Activated CD4-positive, alpha-beta T cell treated with anti-CD3 and anti-CD28 coated beads, Interleukin-2, amount 50 U/mL, for 24 hours (primary cell): ENCODE measurements at regions not wholly inside any gene's neighbourhood (a gene's known extent, or its start where the extent isn't known, plus 50 kb on each side); places are given as distances from the start of the nearest gene placed in this dataset.
"Not testable (repeated sequence)": the region's sequence is repeated elsewhere in the genome, so short reads cannot be mapped to it uniquely, and the experiment has no call there.

Experiments used
- DNase-seq, 2 donors: peaks; one replicate each; pipeline ENCODE4 v3.0.0-alpha.2; 2020; ENCODE audit warnings: low read depth in 1 of 2, low spot score in 1 of 2

DNA sequence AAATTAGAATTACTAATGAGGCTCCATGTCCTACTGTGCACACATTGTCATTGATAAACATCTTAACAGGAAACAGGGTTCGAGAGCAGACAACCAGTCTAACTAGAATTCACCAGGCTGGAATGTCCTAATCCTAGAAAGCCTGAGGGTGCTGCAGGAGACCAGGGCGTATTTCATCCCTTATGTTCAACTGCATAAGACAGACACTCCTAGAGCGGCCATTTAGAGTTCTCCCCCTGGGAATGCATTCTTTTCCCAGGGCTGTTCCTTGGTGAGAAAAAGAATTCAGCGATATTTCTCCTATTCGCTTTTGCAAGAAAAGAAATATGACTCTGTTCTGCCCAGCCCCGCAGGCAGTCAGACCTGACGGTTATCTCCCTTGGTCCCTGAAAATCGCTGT lies 486.0 kb downstream of the REEP3 start:
- DNase-seq = no peak

DNA sequence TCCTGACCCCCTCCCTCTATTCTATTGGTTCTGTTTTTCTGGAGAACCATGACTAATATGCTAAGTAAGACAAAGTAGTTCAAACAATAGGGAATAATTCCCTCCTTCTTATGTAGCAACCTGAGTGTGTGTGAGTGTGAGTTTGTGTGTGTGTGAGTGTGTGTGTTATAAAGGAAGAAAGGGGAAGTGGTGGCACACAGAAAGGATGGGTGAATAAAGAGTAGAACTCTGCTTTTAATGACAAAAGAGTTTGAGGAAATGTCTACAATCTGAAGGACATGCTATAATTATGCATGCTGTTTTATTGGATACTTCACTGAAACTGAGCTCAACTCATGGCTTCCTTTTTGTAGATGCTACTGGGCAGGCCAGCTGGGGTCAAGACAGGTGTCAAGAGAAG lies 489.5 kb downstream of the REEP3 start:
- DNase-seq = no peak

DNA sequence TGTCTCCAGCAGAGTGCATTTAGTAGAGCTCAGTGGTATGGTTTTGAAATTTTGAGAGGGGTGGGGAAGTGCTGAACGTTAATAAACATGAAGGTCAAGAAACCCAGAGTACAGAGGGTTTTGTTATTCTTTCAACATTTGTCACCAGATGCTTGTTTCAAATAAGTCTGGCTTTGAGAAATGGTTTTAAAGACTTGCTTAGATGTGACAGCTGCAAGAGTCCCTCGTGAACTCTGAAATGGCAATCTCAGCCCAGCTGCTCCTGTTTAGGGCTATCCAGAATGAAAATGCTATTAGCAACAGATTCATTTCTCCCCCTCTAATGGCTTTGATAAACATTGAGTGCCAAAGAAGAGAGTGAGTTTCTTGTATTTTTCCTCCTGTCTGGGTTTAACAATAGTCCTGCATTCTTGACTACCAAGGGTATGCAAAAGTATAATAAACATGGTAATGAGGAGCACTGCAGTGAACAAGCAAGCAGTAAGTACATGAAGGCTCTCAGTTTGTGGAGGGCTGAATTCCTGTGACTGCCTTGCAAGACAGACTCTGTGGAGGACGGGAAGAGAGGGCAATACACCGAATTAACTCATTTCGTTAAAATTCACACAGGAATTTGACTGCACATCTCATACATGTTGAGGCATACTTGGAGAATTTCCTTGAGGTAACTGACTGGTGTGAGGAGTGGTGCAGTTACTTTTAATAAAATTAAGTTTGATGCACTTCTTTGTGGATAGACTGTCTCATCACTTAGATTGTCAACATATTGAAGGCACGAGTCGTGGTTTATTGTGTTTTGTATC lies 490.9 kb downstream of the REEP3 start:
- no peak for DNase-seq

DNA sequence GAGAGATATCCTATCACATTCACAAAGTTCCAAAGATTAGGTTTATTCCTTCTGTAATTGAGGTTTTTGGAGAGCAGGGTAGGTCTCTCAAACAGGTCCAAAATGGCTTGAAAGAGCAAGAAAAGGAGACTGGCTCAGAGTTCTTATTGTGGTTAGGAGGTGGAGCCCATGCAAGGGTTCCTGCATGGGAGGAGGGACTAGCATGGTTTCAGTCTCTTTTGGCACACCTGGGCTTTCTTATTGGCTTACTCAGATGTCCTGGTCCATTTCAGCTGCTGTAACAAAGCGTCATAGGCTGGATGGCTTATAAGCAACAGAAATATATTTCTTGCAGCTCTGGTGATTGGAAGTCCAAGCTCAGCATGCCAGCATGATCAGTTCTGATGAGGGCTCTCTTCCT lies 493.1 kb downstream of the REEP3 start:
- DNase-seq = no peak

DNA sequence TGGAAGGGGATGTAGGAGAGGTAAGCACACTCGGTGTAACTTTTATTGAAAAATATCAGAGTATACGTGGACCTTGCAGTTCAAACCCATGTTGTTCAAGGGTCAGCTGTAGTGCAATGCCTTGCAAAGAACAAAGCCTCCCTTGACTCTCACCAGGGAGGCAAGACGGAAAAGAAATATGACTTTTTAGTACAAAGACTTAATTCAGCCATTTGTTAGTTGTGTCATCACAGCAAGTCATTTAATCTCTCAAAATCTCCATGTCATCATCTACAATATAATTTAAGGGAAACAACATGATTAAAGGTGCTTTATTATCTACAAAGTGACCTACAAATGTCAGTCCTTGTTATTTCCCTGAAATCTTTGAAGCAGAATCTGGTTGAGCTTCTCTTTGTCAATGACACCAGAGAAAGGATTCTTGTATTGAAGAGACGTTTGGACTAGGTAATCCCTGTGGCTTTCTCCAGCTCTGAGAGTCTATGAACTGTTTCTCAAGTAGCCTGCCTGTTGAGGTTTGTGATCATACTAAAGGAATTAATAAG lies 502.8 kb downstream of the REEP3 start:
- DNase-seq = no peak

DNA sequence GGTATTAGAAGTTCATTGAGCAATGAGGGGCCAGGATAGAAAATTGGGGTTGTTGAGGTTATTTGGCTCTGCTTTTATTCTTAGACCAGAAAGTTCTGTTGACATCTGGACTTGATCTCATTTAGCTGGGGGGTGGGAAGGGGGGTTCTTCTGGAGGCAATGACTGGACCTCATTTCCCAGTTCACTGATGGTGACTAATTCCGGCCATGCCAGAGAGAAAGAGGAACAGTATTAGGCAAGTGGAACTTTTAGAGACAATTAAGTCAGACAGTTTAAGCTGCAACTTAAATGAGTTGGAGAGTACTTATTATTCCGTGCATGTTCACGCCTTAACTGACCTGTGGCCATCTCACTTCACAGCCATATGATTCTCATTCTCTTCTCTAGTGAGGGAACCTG lies 512.5 kb downstream of the REEP3 start:
- no peak for DNase-seq

DNA sequence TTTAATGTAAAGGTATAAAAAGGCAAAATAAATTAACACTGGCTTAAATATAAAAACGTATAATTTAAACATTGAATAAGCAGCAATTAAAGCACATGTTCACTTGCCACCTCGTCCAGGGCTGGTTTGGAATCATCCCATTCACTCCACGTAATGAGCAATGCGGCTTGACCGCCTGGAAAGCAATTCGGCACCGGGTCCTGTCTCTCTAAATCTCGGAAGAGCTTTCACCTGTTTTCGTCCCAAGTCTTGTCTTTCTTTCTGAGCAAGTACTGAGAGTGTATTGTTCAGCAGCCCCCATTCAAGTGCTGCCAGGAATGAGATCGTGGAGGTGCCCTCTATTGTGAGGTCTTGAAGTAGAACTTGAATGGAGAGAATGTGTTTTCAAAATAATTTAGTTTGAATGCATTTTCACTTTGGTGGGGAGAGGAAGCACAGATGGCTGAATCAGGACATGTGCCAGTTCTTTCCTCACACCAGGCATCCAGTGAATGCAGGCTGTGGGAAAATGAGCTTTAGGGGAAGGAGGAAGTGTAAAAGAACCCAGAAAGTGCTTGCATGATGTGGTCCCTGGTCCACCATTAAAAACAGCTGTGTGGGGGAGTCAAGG lies 515.2 kb downstream of the REEP3 start:
- DNase-seq = no peak

DNA sequence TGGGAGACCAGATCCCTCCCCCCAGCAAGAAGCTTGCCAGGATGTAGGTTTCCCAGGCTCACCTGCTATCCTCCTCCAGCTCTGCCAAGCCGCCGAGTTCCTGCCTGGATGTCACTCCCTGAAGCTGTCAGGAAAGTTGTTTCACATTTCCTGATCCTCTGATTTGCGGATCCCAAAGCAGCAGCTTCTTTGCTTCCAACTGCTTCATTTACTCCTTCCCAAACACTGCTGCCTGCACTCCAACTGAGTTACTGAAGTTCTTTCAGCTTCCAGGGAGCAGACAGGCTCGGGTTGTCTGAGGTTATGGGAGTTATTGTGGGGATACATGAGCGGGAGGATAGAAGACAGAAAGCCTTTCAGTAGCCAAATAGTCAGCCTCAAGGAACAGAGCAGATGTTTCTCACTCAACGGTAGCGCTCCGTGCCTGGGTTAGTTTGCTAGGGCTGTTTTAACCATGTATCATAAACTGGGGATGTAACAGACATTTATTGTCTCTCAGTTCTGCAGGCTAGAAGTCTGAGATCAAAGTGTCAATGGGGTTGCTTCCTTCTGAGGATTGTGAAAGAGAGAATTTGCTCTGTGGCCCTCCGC lies 516.0 kb downstream of the REEP3 start:
- no peak for DNase-seq

DNA sequence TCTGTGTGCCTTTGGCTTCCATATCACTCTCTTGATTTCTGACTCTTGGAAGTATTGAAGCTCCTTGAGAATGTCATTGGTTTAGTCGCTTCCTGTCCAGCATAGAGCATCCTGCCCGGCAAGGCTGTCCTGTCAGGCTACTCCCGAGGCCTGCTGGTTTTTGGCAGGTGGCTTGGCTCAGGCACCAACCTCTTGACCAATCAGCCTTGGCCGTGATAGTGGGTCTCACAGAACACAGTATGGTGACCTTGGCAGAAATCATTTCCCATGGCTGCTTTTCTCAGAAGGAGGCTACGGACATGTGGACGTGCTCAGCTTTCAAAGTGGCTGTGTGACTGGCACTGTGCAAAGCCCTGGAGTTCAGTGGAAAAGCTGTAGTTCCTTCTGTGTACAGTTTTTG lies 516.9 kb downstream of the REEP3 start:
- DNase-seq = no peak

DNA sequence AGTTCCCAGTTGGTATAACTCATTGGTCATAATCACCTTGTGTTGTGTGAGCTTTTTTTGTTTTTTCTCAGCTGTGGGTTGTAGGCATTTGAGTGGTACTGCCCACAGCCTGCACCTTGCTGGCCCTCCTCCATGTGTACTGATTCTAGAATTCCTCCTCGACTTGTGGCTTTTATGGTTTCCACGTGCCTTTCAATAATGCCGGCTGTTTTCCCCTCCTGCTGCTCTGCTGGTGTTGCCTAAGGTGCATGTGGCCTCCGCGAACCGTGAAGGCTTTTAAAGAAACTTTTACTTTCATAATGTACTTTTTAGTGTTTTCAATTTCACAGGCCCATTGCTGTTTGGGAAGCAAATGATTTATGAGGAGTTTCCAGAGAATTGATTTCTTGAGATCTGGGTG lies 518.0 kb downstream of the REEP3 start:
- no peak for DNase-seq

DNA sequence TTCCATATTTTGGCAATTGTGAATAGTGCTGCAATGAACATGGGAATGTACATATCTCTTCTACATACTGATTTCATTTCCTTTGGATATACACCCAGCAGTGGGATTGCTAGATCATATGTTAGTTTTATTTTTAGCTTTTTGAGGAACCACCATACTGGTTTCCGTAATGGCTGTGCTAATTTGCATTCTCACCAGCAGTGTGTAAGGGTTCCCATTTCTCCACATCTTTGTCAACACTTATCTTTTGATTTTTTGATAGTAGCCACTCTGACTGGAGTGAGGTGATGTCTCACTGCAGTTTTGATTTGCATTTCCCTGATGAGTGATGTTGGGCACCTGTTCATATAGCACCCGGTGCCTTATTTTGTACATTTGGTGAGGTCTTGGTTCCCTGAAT lies 519.6 kb downstream of the REEP3 start:
- DNase-seq = no peak

DNA sequence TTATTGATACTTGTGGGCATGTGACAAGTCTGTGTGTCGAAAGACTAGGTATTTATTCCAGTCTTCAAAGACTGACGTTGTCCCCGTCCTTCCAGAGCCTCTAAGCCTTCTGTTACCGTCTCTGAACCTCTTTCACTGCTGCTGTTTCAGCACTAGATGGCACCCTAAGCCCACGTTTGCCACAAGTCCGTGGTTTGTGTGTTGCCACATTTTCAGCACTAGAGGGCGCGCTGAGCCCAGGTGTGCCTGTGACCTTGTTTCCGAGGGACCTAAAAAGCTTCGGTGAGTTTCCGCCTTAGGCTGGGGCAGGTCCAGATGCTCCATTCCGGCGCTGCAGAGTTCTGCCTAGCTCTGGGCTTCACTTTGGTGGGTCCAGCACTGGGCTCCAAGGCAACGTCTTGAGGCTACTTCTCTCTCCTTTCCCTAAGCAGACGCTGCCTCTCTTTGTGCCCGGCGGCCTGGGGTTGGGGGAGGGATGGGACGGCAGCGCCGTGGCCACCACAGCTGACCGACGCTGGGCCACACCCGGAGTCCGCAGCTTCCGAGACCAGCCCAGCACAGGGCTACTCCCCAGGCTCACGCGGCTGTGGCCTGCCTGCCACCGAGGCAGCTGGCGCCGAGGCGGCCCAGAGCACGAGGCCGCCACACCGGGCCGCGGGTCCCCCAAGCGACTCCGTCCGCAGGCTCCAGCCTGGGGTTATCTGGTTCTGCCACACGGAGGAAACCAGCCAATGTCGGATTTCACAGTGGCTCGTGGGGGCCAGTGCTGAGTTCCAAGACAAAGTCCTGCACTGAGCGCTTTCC lies 520.2 kb downstream of the REEP3 start:
- DNase-seq = peak; percentile 70 to 78

DNA sequence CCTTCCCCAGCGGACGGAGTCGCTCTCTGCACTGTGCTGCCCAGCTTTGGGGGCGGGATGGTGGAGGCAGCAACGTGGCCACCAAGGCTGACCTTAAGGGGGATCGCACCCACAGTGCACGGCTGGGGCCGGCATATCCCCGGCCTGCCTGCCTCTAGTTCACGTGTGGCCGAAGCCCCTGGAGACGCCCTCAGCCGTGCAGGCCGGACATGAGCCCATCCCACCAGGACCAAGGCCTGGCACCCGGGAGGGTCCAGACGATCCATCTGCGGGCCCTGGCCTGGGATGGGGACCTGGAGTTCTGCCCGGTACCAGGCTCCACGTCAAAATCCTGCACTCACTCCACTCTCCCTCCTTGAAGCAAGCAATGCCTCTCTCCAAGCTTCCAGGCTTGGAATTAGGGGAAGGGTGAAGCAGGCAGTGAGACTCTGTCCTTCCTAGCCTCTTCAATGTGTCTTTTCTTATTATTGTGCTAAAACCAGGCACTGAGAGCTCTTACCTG lies 520.8 kb downstream of the REEP3 start:
- DNase-seq = no peak

DNA sequence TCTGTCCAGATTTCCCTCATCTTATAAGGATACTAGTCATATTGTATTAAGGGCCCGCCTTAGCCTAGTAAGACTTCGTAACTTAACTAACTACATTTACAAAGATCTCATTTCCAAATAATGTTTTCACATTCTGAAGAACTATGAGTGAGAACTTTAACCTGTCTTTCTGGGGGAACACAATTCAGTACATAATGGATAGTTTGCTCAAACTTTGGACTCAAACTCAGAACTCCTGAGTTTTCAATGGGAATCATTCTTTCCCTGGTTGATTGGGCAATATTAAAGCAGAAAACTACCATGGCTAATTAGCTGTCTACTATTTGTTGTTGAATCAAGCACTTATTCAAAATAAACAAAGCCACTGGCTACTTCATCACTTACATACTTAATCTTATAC lies 522.9 kb downstream of the REEP3 start:
- no peak for DNase-seq

DNA sequence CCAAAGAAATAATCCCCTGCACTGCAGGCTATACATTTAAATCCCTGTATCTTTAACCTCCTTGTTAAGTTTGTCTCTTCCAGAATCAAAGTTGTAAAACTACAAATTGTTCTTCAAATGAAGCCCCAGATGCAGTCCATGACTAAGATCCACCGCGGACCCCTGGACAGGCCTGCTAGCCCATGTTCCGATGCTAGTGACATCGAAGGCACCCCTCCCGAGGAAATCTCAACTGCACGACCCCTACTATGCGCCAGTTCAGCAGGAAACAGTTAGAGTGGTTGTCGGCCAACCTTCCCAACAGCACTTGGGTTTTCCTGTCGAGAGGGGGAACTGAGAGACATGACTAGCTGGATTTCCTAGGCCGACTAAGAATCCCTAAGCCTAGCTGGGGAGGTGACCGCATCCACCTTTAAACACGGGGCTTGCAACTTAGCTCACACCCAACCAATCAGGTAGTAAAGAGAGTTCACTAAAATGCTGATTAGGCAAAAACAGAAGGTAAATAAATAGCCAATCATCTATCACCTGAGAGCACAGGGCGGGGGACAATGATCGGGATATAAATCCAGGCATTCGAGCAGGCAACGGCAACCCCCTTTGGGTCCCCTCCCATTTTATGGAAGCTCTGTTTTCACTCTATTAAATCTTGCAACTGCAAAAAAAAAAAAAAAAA lies 523.9 kb downstream of the REEP3 start:
- not testable (repeated sequence) for DNase-seq

DNA sequence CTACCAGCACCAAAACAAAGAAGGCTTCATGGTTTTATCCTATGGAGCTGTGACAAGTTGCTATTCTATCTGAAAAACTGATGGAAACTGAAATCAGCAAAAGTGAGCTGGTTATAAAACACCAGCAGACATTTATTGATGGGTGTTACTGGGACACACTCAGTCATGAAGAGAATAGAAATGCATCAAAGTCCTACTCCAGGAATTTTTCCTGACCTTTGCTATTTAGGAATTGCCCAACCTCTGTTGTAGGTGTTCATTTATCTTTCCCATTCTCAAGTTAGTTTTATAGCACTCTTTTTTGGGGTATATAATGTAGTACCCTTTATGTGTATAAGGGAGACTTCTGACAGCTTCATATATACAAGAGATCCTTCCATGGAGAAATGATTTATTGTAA lies 533.2 kb downstream of the REEP3 start:
- no peak for DNase-seq

DNA sequence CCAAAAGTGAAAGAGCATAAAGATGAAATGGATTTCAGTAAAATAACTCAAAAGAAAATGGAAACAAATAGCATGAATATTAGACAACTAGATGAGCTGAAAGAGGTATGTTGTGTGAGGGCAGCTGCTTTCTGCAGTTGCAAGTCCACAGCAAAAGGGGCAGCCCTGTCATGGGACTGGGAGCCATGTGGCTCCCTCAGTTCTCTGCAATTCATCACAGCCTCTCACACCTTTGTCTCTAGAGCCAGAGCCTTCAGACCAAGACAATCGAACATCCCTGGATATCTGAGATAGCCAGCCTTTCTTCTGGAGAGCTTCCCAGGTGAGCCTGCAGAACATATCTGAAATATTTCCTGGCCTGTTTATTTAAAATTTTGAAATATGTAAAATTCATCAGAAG lies 538.7 kb downstream of the REEP3 start:
- DNase-seq = no peak

DNA sequence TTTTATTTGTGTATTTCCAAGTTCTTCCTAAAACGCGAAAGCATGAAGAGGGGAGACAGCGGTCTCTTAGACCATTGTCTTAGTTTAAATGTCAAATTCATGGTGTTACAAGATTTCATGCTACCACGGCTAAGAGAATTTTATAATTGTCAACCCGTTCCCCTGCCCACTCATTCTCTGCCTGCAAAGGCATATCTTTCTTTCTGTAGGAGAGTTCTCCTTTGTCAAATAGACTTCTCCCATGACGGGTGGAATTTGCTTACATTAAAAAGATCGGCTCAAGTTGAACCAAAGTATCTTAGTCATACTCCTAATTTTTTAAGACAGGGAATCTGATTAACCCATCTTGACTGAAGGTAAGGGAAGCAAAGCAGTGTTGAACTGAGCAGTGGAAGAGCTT lies 539.2 kb downstream of the REEP3 start:
- no peak for DNase-seq

DNA sequence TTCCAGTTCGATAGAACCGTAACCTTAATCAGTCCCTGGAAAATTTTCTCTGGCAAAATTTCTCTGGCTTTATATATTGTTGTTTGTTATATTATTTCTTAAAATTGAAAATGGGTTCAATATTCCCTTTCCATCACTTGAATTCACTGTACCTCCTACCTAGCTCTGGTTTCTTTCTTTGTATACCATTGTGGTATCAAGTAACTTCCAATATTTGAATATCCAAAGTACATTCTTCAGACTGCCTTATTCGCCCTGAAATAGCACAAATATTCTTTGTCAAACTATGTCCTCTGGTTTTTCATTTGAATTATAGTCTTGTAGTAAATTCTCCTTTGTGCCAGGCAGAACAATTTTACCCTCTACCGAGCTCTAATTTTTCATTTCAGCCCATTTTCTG lies 541.6 kb downstream of the REEP3 start:
- DNase-seq = no peak

DNA sequence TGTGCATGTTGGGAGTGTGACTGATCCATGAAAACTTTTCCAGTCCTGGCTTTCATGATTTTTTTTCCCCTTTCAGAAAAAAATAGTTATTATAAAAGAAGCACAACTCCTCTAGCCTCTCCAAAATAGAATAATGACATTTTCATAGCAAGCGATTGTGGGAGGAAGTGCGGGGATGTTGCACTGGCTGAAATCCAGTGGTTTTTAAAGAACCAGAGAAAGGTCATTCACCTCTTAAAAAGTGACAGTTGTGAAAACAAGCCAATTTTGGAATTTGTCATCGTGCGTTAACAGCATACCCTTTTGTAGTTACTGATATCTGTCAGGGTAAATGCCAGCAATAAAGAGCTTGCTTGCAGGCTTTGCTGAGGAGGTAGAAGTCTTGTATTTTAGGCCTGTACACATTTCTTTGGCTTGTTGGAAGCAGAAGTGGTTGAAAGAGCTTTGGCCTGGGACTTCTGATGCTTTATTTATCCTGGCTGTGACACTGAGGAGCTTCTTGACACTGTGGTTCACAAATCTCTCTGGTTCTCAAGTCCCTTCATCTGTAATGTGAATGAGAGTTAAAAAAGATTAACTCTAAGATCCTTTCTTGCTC lies 545.9 kb downstream of the REEP3 start:
- no peak for DNase-seq
